SH-SY5Y (cell line): ENCODE measurements at regions not wholly inside any gene's neighbourhood (a gene's known extent, or its start where the extent isn't known, plus 50 kb on each side); places are given as distances from the start of the nearest gene placed in this dataset.

Source experiments
- GATA2 ChIP-seq: IDR thresholded peaks from 2 replicates; pipeline ENCODE4 v1.6.1; 2011; ENCODE audit warnings: mild to moderate bottlenecking, low read depth, low read length
- GATA3 ChIP-seq: IDR thresholded peaks from 2 replicates; pipeline ENCODE4 v1.6.1; 2011; ENCODE audit warnings: low read depth, mild to moderate bottlenecking, low read length, moderate library complexity

DNA sequence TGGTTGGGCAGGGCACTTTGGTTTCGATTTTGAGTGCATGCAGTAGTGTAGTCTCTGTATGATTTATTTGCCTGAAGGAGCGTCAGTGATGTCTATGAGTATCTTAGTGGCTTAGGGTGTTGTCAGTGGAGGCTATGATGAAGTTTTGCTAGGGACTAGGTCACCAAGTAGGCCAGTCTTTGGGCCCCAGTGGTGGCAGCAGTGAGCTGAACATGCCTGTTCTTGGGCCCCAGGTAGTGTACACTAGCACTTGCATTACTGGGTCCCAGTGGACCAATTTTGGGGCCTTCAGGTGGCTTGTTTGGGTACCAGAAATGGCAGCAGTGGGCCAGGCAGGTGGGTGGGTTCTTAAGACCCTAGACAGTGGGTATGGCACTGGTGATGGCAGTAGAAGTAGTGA, 598.7 kb upstream of the SPRY2 start:
- TF ChIP-seq GATA3 (no peak), GATA2 (no peak)

DNA sequence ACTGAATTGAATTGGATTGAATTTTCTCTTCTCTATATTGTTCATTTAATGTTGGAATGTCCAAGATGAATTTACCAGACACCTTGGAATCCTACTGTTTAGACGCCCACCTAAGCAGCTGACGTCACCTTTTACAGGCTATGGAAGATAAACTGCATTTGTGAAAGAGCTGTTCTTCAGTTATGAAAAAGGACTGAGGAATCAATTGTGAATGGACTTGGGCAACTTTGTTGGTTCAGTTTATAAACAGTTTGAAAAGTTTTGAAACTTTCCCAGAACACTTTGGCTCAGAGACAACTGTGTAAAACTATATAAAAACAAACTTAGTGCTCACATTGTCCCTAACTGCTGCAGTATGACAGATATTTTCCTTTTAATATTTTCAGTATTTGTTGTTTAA, 590.8 kb upstream of the SPRY2 start:
- TF ChIP-seq GATA3 (no peak), GATA2 (no peak)

DNA sequence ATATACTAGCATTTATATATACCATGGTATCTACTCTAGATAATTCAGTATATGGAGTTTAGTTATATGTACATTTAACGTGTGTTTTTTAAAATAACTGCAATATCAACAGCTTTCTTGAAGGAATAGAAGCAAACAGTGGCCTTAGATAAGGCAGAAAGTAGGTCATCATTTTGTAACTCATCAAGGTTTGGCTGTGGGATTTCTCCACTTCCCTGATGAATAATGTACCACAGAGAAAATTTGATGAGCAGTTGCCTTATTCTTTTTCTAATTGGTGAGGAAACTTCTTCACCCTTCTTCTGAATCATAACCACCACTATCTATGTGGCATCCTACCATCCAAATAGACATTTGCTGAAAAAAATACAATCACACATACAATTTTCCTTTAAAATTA, 590.2 kb upstream of the SPRY2 start:
- TF ChIP-seq GATA2 (no peak), GATA3 (no peak)

DNA sequence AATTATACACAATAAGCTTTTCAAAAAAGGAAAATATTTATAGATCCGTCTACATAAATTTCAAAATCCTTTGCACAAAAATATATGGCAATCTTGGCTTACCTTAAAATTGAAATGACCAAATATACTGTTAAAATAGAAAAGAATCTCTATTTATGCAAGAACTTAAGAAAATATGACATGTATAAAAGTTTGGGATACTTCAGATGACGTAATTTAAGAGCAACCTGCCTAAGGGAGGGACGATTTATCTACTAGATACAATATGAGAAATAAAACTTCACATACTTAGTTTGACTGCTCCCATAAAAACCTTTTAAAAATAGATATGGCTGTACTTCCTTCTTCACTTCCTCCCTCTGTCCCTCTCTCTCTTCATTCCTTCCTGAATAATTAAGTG, 587.3 kb upstream of the SPRY2 start:
- no peak for TF ChIP-seq GATA2

DNA sequence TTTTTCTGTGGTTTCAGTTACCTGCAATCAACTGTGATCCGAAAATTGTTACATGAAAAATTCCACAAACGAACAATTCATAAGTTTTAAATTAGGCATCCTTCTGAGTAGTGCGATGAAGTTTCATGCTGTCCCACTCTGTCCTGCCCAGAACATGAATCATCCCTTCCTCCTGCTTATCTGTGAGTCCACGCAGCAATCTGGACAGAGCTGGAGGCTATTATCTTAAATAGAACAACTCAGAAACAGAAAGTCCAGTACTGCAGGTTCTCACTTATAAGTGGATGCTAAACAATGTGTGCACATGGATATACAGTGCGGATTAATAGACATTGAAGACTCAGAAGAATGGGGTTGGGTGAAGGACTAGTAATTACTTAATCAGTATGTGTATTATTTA, 583.7 kb upstream of the SPRY2 start:
- TF ChIP-seq GATA3 (no peak), GATA2 (no peak)

DNA sequence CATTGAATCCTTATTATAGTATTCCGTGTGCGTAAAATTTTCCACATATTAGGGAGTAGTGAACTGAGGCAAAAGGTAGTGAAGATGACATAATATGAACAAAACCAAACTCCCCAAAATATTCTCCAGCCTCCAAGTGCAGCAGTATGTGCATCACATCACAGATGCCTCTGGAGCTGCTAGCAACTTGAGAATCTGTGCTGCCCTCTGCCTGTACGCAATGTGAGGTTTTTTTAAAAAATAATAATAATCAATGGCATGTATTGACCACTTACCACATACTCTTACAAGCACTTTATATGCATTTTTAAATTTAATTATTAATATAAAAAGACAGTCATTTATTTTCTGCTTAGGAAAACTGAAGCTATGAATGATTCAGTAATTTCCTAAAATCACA, 583.0 kb upstream of the SPRY2 start:
- no peak for TF ChIP-seq GATA3
- no peak for TF ChIP-seq GATA2

DNA sequence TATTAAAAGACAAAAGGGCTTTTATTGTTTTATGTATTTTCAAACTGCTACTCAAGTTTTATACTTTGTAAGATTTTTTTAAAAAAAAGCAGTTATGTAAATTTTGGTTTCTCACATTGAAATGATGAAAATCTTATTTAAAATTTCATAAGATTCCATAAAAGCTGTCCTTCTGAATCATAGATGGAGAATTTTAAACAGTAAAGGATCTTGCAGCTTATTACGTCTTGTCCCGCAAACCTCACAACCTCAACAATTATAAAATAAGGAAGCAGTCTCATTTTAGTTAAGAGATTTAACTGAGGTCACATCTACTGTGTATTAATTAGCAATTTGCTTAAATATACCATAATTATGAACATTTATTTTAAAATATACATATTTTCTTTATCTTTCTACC, 581.0 kb upstream of the SPRY2 start:
- TF ChIP-seq GATA3 (no peak), GATA2 (no peak)

DNA sequence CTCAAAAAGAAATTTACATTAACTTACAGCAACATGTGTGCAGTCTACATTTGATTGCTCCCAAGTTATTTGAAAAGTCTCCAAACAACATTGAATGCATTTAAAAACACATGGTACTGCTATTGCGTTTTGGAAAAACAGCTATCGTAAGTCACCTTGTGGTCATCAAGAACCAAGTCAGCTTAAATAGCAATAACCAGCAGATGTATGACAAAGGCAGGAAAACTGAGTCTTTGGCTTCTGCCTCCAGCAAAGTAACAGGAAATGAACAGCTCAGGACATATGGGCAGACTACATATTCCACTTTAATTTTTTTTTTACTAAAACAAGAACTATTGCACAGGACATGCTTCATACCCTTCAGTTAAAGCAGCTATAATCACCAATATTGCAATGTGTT, 580.6 kb upstream of the SPRY2 start:
- TF ChIP-seq GATA3, result no peak

DNA sequence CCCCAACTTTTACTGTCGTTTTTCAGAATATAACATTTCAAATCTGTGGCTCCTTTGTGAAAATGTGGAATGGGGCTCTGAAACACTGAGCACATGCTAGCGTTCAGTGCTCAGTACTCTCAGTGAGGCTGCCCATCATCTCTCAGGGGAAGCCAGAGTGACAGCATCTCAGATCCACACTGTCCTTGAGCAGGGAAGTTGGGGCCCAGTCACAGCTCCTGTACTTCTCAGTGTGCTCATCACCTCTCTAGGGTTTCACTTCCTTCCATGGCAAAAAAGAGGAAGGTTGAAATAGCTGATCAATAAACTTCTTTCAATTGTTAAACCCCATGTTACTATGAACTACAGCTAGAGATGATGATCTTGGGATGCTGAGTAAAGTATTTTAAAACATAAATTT, 565.9 kb upstream of the SPRY2 start:
- no peak for TF ChIP-seq GATA3
- TF ChIP-seq GATA2, result no peak

DNA sequence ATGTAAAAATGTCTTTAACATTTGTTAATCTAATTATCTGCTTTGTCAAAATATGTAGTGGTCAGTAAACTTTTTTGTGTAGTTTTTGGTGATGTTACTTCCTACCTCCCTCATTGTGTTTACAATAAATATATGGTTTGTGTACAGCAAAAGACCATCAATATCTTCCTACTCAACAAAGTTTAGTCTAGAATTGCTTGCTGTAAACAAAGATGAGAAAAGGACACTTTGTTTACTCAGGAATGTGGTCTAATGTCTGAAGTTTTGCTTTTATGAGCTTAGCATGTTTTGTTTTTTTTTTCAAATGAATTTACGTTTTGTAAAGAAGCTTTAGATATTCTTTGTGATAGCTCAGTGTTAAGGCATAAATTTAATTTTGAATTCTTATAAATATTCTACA, 563.5 kb upstream of the SPRY2 start:
- no peak for TF ChIP-seq GATA2
- no peak for TF ChIP-seq GATA3

DNA sequence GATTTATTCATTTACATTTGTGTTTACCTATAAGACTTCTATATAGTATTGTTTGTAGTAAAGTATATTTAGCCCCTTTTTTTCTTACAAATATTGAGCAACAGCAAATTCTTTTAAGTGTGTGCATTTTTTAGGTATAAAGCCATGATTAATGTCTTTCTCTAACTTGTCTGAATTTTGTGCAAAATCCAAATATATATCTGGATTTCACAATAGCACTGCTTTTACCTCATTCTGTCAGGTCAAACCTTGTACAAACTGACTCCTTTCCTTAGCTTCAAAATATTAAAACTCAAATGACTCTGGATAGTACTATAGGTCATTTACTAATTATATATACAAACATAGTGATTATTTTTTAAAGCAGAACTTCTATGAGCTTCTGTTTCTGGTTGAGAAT, 563.0 kb upstream of the SPRY2 start:
- TF ChIP-seq GATA2 (no peak), GATA3 (no peak)

DNA sequence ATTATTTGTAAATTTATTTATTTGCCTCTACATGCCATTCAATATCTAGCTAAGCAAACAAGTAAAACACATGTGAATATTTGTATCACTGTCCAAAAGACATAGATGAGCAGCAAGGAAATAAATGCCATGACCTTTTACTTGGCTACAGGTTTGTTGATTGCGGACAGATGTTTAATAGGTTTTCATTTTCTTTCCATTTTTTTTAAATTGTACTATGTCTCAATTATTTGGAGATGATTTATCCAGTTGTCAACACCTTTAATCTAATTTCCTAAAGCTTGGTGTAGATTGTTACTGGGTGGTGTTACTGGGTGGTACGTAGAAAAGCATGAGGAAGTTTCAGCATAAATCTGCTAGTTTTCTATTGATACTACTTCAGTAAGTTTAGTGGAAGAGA, 560.6 kb upstream of the SPRY2 start:
- TF ChIP-seq GATA3 (no peak), GATA2 (no peak)

DNA sequence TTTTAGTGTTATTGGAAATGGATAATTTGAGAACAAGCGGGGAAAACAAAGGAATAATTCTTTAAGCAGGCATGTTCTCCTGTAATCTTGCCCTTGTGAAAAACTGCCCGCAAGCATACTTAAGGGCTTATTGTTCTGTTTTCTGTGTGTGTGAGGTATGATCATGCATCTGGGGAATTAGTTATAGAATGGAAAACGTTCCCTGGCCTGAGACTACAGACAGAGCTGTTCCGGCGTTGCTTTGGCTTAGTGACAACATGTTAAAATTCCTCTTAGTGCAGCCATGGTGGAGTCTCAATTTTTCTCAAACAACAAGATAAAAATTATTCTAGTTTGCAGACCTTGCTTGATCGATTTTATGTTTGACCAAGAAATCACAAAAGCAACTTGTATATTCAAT, 560.2 kb upstream of the SPRY2 start:
- TF ChIP-seq GATA2 (no peak), GATA3 (no peak)

DNA sequence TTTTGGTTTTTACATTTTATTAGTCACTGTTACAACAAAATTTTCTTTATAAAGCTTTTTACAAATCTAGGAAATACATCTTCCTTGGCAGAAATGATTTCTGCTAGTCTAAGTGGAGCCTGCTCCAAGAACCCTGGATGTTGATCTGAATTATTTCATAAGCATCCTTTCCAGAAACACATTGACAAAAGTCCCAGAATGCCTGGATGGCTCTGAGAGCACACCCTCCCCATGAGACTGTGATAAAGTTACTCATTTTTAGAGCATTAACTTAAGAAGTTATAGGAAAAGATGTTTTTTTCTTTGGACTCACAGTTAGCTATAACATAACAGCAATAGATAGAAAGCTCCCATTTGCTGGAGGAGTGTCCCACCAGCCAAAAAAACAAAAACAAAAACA, 559.6 kb upstream of the SPRY2 start:
- no peak for TF ChIP-seq GATA2
- TF ChIP-seq GATA3, result no peak

DNA sequence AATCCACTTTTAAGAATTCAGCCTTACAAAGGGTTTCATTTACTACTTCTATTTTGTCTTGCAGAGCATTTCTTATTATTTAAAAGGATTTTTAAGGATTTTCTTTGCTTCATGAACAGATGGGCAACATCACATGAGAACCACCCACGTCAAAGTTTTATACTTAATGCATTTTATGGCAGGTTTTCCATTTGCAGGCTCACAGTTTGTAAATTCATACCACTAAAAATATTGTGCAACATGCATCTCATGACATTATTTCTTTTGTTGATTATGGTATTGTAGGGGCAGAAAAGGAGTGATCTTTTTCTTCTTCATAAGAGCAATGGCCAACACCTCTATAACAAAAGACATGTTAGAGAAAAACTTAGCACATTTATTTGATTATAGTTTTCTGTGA, 554.0 kb upstream of the SPRY2 start:
- TF ChIP-seq GATA2, result no peak
- no peak for TF ChIP-seq GATA3

DNA sequence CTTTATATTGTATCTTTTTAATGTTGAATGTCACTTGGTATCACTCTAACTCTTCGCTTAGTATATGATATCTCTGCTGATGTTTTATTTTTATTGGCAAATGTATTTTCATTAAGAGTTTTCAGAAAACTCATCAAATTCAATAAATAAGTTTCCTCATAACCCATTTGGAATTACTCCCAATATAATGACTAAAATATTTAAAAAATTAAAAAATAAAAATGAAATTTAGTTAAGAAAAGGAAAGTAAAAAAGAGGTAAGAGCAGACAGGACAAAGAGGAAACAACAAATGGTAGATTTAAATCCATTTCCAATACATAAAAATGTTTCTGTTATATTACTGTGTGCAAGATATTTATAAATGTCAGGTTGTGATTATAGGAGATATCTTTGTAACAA, 548.9 kb upstream of the SPRY2 start:
- TF ChIP-seq GATA3, result no peak
- no peak for TF ChIP-seq GATA2

DNA sequence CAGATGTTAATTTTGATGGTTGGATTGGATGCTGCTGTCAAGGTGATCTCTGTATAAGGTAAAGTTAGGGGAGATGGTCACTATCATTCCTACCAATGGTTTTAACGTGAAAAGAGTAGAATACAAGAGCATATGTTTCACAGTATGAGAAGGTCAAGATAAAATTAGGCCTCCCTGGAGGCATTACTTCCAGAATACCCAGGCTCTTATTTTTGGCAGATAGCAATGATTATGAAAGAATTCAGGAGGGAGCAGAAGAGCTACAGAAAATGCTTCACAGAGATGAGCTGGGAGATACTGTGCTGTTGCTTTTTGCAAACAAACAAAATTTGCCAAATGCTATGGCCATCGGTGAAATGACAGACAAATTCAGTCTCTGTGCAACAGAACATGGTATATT, 547.5 kb upstream of the SPRY2 start:
- peak; percentile 29; the same call in 1 of the 2 replicates for TF ChIP-seq GATA2
- TF ChIP-seq GATA3, result no peak
